Activated naive CD4-positive, alpha-beta T cell treated with anti-CD3 and anti-CD28 coated beads, Interleukin-2, amount 50 U/mL, for 72 hours (primary cell): ENCODE measurements at regions not wholly inside any gene's neighbourhood (a gene's known extent, or its start where the extent isn't known, plus 50 kb on each side); places are given as distances from the start of the nearest gene placed in this dataset.

Source experiments
- ATAC-seq, 2 donors: fragments of 150-1000 bp; cut with Tn5 transposase; 2 replicates each; pipeline ENCODE4 v1.10.0; 2021; ENCODE audit warnings: mild to moderate bottlenecking in 2 of 2, moderate library complexity in 2 of 2
- DNase-seq, 2 donors: peaks; one replicate each; pipeline ENCODE4 v3.0.0; 2021 to 2022; ENCODE audit warnings: low spot score in 2 of 2
- H3K27ac Mint-ChIP-seq, 2 donors: one replicate each; pipeline ENCODE4 v1.8.0; 2022; ENCODE audit warnings: mild to moderate bottlenecking in 2 of 2, mixed read lengths in 2 of 2
- H3K36me3 Mint-ChIP-seq, 2 donors: one replicate each; pipeline ENCODE4 v1.8.0; 2022; ENCODE audit warnings: mixed read lengths in 2 of 2
- H3K9me3 Mint-ChIP-seq, 2 donors: one replicate each; pipeline ENCODE4 v1.8.0; 2022; ENCODE audit warnings: mixed read lengths in 2 of 2

GRCh38 chr4:152103181-152103901, 342.5 kb upstream of the GATB start:
- Mint-ChIP-seq H3K9me3 (peaks cover 0 to 10% of the 10 kb centered on the region in 2 donors), H3K27ac (peak overlapping the region; percentile 92 to 95), H3K36me3 (peaks cover 16 to 30% of the 10 kb centered on the region in 2 donors)
- ATAC-seq, result no peak
- no peak for DNase-seq

GRCh38 chr4:152102436-152103000, 341.7 kb upstream of the GATB start:
- ATAC-seq (peak; percentile 10 to 11), DNase-seq (no peak)
- Mint-ChIP-seq H3K36me3 (peaks cover 16 to 30% of the 10 kb centered on the region in 2 donors), H3K27ac (peak overlapping the region; percentile 83 to 92), H3K9me3 (peaks cover 0 to 10% of the 10 kb centered on the region in 2 donors)

DNA sequence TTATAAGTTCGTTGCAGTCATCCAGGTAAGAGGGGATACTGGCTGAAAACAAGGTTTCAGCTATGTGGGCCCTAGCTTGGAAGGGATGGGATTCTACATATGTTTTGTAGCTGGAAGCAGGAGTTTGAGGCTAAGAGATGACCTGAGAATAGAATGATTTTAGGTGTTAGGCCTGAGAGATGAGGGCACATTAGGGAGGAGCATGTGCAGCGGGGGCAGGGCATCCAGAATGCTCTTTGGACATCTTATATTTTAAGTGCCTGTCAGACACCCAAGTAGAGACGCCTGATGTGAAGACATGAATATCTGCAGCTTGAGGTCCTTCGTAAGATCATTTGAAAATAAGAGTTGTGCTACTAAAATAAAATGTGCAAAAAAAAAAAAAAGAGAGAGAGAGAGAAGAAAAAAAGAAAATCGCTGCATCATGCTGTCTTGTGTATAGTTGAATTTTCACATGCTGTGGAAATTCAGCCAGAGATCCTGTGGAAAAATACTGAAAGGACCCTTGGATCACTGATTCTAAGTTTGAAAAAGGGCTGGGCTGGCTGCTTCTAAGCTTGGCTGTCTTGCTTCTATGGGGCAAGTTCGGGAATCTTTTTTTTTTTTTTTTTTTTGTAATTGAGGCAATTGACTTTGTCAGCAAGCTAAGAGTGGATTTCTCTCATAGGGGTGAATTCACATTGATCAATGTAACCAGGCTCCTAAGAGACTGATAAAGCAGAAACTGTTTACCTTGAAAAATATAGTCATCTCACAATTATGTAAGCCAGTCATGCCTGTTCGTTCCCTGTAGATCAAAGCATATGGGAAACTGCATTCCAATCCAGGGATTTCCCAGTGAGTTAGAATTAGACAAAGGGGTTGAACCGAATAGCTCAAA, 341.0 kb upstream of the GATB start:
- H3K36me3 Mint-ChIP-seq, result peaks cover 16 to 30% of the 10 kb centered on the region in 2 donors

DNA sequence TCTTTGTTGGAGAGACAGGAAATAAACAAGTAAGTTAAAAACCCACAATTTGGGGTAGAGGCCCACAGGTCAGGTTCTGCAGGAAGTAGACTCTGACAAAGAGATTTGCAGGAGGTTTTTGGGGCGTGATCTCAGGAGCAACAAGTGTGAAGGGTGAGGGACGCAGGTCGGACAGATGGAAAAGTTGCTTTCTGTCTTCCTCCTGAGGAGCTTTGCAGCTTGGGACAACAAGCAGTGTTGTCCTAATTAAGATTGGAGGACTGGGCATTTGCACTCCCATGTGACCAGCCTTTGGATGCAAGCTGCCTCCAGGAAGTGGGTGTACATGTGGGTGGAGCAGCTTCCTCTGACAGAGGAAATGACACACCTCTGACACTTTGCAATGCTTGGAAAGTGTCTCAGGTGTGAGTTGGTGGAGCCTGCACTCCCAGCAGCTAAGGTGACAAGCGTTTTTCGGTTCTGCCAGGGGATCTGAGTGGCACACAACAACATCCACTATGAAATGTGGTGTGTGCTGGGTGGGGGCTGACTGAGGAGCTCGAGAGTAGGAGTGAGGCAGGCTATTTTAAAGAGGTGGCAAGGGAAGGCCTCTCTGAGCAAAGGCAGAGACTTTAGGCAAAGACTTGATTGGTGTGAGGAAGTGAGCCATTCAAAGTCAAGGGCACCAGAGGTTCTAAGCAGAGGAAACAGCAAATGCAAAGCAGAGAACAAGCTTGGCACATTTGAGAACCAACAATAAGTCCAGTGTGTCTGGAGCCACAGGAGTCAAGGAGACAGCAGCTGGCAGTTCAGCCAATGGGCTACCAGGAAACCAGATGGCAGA, 339.8 kb upstream of the GATB start:
- ATAC-seq (peak; percentile 89), DNase-seq (peak; percentile 61 to 86)
- Mint-ChIP-seq H3K9me3 (peaks cover 0 to 10% of the 10 kb centered on the region in 2 donors), H3K27ac (peak overlapping the region; percentile 92 to 98), H3K36me3 (peaks cover 16 to 22% of the 10 kb centered on the region in 2 donors)

More for the DNA sequence above, 341.0 kb upstream of the GATB start:
- peak overlapping the region; percentile 83 to 92 for H3K27ac Mint-ChIP-seq
- DNase-seq (no peak), ATAC-seq (peak; percentile 15 to 28)
- peaks cover 0 to 10% of the 10 kb centered on the region in 2 donors for H3K9me3 Mint-ChIP-seq

- H3K9me3 Mint-ChIP-seq, result peaks cover 0 to 10% of the 10 kb centered on the region in 2 donors
- DNase-seq (no peak), ATAC-seq (peak in 1 of 2 donors; percentile 2)
- peaks cover 16 to 22% of the 10 kb centered on the region in 2 donors for H3K36me3 Mint-ChIP-seq
- H3K27ac Mint-ChIP-seq, result peak overlapping the region; percentile 92 to 98
Observed at GRCh38 chr4:152099981-152100378, 339.2 kb upstream of the GATB start.

GRCh38 chr4:152099555-152099954, 338.7 kb upstream of the GATB start:
- Mint-ChIP-seq H3K9me3 (peaks cover 0 to 10% of the 10 kb centered on the region in 2 donors), H3K27ac (peak overlapping the region in 1 of 2 donors; percentile 92), H3K36me3 (peaks cover 16 to 20% of the 10 kb centered on the region in 2 donors)
- DNase-seq (no peak), ATAC-seq (no peak)

DNA sequence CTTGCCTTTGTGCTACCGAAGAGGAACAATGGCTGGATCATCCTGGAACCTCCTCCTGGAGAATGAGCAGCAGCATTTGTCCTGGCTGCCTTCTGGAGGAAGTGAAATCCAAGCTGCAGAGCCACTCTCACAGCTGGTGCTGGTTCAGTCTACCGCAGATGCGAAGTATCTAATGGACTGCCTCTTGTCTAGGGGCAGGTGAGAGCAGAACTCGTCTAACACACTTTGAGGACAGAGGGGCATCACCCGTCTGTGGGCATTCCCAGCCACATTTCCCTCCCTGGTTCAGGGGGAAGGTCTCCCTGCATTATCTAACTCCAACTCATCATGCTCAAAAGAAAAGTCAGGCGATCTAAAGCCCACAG, 338.2 kb upstream of the GATB start:
- ATAC-seq (no peak), DNase-seq (no peak)
- Mint-ChIP-seq H3K27ac (peak overlapping the region; percentile 85 to 92), H3K36me3 (peaks cover 16% of the 10 kb centered on the region in 2 donors), H3K9me3 (peaks cover 4 to 10% of the 10 kb centered on the region in 2 donors)

- ATAC-seq, result no peak
- no peak for DNase-seq
- Mint-ChIP-seq H3K9me3 (peaks cover 4 to 10% of the 10 kb centered on the region in 2 donors), H3K27ac (peak overlapping the region in 1 of 2 donors; percentile 92), H3K36me3 (peaks cover 16% of the 10 kb centered on the region in 2 donors)
Observed at GRCh38 chr4:152098365-152099060, 337.7 kb upstream of the GATB start.

GRCh38 chr4:152097371-152097770, 336.6 kb upstream of the GATB start:
- ATAC-seq (no peak), DNase-seq (no peak)
- Mint-ChIP-seq H3K36me3 (peaks cover 16% of the 10 kb centered on the region in 2 donors), H3K27ac (peak overlapping the region in 1 of 2 donors; percentile 62), H3K9me3 (peaks cover 4 to 10% of the 10 kb centered on the region in 2 donors)

- no peak for DNase-seq
- Mint-ChIP-seq H3K27ac (peak overlapping the region in 1 of 2 donors; percentile 62), H3K36me3 (peaks cover 3 to 5% of the 10 kb centered on the region in 2 donors), H3K9me3 (peaks cover 4 to 6% of the 10 kb centered on the region in 2 donors)
- ATAC-seq, result peak; percentile 5 to 37
Observed at GRCh38 chr4:152095701-152096070, 334.9 kb upstream of the GATB start.

DNA sequence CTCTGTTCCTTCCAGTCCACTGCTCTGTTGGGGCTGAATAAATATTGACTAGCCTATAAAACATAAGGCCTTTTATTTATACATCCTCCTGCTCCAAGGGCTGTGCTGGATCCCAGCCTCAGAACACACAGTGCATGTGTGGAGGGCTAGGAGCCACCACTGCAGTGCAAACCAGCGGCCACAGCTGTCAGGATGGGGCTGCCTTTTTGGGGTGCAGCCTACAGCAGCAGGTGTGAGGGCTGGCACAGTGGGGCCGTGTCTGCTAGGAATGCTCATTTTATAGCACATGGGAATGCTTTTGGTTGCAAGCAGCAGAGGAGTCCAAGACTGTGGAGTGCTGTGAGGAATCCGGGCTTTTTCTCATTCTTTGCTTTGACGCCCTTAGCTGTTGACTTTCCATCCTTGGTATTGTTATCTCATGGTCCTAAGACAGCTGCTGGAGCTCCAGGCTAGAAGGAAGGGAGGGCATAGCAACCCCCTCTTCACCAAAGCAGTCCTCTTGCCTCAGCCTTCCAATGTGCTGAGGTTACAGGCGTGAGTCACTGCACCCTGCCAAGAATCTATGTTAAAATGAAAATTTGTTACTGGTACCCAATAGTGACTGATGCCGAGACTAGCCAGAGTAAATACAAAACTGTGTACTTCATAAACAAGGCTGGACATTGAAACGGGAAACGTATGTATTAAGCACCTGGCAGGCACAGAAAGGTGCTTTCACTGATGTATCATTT, 334.3 kb upstream of the GATB start:
- peak; percentile 36 to 49 for ATAC-seq
- no peaks in the 10 kb centered on the region for H3K36me3 Mint-ChIP-seq
- H3K27ac Mint-ChIP-seq, result peak overlapping the region in 1 of 2 donors; percentile 62
- peaks cover under 1 to 4% of the 10 kb centered on the region in 2 donors for H3K9me3 Mint-ChIP-seq
- DNase-seq, result no peak

DNA sequence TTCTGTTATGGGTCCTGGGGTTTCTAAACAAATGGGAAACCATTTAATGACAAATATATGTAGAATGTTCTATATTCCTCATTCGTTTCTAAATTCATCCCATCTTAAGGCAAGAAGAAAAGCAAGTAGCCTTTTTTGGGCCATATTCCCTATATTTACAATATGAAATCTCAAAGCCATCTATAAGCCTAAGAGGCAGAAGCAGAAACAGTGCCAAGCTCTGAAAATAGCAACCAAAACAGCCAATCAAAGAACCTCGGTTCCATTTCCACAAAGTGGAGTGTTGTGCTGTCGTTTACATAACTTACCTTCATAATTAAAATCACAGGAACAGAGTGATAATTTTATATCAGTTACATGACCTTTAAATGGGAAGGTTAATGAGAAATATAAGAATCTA, 330.6 kb upstream of the GATB start:
- H3K27ac Mint-ChIP-seq, result no peak overlapping the region
- peaks cover 0 to 4% of the 10 kb centered on the region in 2 donors for H3K9me3 Mint-ChIP-seq
- ATAC-seq (no peak), DNase-seq (no peak)
- H3K36me3 Mint-ChIP-seq, result no peaks in the 10 kb centered on the region

DNA sequence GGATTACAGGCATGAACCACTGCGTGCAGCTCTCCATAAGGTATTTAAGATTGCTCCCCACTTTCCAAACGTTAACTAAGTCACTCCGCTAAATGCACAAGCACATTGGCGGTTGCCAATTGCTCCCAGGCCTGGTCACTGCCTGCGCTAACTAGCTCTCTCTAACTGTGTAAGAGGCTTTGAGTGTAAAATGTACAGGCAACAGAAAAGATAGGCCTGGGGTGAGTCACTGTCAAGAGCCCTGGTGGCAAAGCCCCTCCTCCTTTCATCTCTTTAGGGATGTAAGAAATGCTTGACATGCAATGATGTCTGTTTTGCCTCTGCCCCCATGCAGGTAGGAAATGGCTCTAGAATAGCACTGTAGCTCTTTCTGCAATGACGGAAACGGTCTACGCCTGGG, 329.7 kb upstream of the GATB start:
- ATAC-seq (peak in 1 of 2 donors; percentile 28), DNase-seq (no peak)
- peaks cover 0 to 4% of the 10 kb centered on the region in 2 donors for H3K9me3 Mint-ChIP-seq
- no peaks in the 10 kb centered on the region for H3K36me3 Mint-ChIP-seq
- H3K27ac Mint-ChIP-seq, result no peak overlapping the region

DNA sequence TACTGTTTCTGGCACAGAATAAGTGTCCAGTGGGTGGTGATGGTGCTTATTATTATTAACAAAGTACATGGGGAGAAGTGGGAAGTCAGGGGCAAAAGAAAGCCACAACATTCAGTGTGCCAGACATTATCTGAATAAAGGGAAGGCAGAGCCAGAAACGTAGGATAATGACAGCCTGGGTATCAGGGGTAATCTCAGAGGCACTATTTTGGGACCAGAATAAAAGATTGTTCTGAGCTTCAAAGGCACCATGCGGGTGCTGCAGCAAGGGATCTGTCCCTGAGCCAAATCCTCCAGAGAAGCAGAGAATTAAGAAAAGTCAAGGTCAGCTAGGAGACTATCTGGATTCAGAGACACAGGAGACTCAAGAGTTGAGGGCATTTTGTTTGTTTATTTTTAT, 328.8 kb upstream of the GATB start:
- Mint-ChIP-seq H3K27ac (no peak overlapping the region), H3K9me3 (peaks cover 0 to 4% of the 10 kb centered on the region in 2 donors), H3K36me3 (no peaks in the 10 kb centered on the region)
- no peak for ATAC-seq
- no peak for DNase-seq

- H3K9me3 Mint-ChIP-seq, result peaks cover 0 to 5% of the 10 kb centered on the region in 2 donors
- no peaks in the 10 kb centered on the region for H3K36me3 Mint-ChIP-seq
- DNase-seq (no peak), ATAC-seq (no peak)
- H3K27ac Mint-ChIP-seq, result no peak overlapping the region
Observed at GRCh38 chr4:152087335-152087734, 326.5 kb upstream of the GATB start.
